K562 (cell line): ENCODE measurements at regions not wholly inside any gene's neighbourhood (a gene's known extent, or its start where the extent isn't known, plus 50 kb on each side); places are given as distances from the start of the nearest gene placed in this dataset.

Experiments used
- ATAC-seq: fragments of 200-7000 bp; cut with Tn5 transposase; 3 replicates; pipeline ENCODE4 v1.9.1; 2020; ENCODE audit warnings: moderate library complexity
- BruUV-seq: library from RNA; stranded (reverse); fragments of 400-500 nt; replicated peaks from 2 replicates; lab custom pipeline; 2021; lab: Mats Ljungman, UMichigan
- CTCF ChIA-PET: fragments of 300-600 bp; formaldehyde crosslinking; extraction: SDS; loops from one replicate; lab custom pipeline; 2021; ENCODE audit warnings: low intra/inter-chr PET ratio; lab: Yijun Ruan, JAX
- POLR2A ChIA-PET: fragments of 300-600, 350-650 bp; sonication (Branson Sonifier 250); formaldehyde crosslinking; extraction: SDS; loops from one replicate; lab custom pipeline; 2021; ENCODE audit warnings: antibody characterized with exemption, inconsistent platforms; lab: Yijun Ruan, JAX
- DNase-seq, 4 experiments: peaks; one replicate each; pipeline versions ENCODE4 v3.0.0 to v3.0.0-alpha.2; 2011 to 2018; ENCODE audit warnings: low spot score in 3 of 4, mixed read lengths in 3 of 4; ENCODE audit errors: extremely low read depth in 1 of 4
- FAIRE-seq: peaks from 2 replicates; lab custom pipeline; 2011; peaks lifted over from hg19 to GRCh38; lab: Jason Lieb, UNC
- H2AFZ ChIP-seq: 2 replicates; pipeline ENCODE4 v1.6.0; 2011; ENCODE audit warnings: low read depth, low read length, control low read depth, inconsistent platforms
- H3K27ac ChIP-seq: fragments of 200-600 bp; 3 replicates; pipeline ENCODE4 v1.8.0; 2011; ENCODE audit warnings: low read depth, mild to moderate bottlenecking, control low read depth, inconsistent platforms, low read length, moderate library complexity, mixed read lengths; ENCODE audit errors: extremely low read depth
- H3K27me3 ChIP-seq, 2 experiments: fragments of 300-600 bp in 1 of 2; 2 replicates in 1 of 2; 3 replicates in 1 of 2; pipeline versions ENCODE4 v1.6.0 to v1.8.0; 2011; ENCODE audit warnings: inconsistent platforms in 2 of 2, low read length in 2 of 2, mild to moderate bottlenecking in 1 of 2, mixed read lengths in 1 of 2, moderate library complexity in 1 of 2; ENCODE audit not compliant: control insufficient read depth in 2 of 2, insufficient read depth in 2 of 2
- H3K36me3 ChIP-seq: fragments of 300-600 bp; 3 replicates; pipeline ENCODE4 v1.8.0; 2011; ENCODE audit warnings: mild to moderate bottlenecking, low read length, inconsistent platforms; ENCODE audit not compliant: control insufficient read depth, insufficient read depth
- H3K4me1 ChIP-seq, 2 experiments: fragments of 200-600 bp in 1 of 2; replicated peaks in 1 of 2; 2 replicates in 1 of 2; 3 replicates in 1 of 2; pipeline versions ENCODE4 v1.5.1 to v1.8.0; 2011; ENCODE audit warnings: inconsistent platforms in 2 of 2, low read length in 2 of 2, mild to moderate bottlenecking in 1 of 2, mixed read lengths in 1 of 2, moderate library complexity in 1 of 2; ENCODE audit not compliant: control insufficient read depth in 2 of 2, insufficient read depth in 2 of 2
- H3K4me2 ChIP-seq: 2 replicates; pipeline ENCODE4 v1.6.1; 2011; ENCODE audit warnings: low read length, control low read depth, inconsistent platforms, mixed read lengths; ENCODE audit not compliant: insufficient read depth
- H3K4me3 ChIP-seq: fragments of 200-600 bp; sonication (generic), shearing (Covaris generic); 2 replicates; pipeline ENCODE4 v1.5.1; 2016; ENCODE audit warnings: control low read depth, inconsistent platforms
- H3K79me2 ChIP-seq: fragments of 200-600 bp; 3 replicates; pipeline ENCODE4 v1.8.0; 2011; ENCODE audit warnings: low read length, inconsistent platforms; ENCODE audit not compliant: control insufficient read depth, insufficient read depth
- H3K9ac ChIP-seq, 2 experiments: 2 replicates each; pipeline versions ENCODE4 v1.6.0 to v1.6.1; 2011; ENCODE audit warnings: low read depth in 2 of 2, low read length in 2 of 2, control low read depth in 1 of 2, inconsistent platforms in 1 of 2, mild to moderate bottlenecking in 1 of 2, mixed read lengths in 1 of 2; ENCODE audit not compliant: insufficient read depth in 1 of 2
- H3K9me1 ChIP-seq: one replicate; pipeline ENCODE4 v1.6.0; 2011; ENCODE audit warnings: inconsistent platforms, mild to moderate bottlenecking, low read length, moderate library complexity; ENCODE audit not compliant: control insufficient read depth, insufficient read depth
- H3K9me3 ChIP-seq: replicated peaks from 2 replicates; pipeline ENCODE4 v1.5.1; 2011; ENCODE audit warnings: low read depth, low read length, inconsistent platforms; ENCODE audit not compliant: control insufficient read depth, insufficient read depth
- H4K20me1 ChIP-seq: replicated peaks from 2 replicates; pipeline ENCODE4 v1.6.1; 2011; ENCODE audit warnings: low read length, inconsistent platforms, mixed read lengths; ENCODE audit not compliant: control insufficient read depth, insufficient read depth
- HINFP ChIP-seq: fragments of 450-650 bp; conservative IDR thresholded peaks from 2 replicates; pipeline ENCODE4 v1.6.1; 2016; ENCODE audit warnings: missing genetic modification characterization, low read depth, mild to moderate bottlenecking, control low read depth, missing compliant biosample characterization
- HOMEZ ChIP-seq: fragments of 250-450 bp; sonication (Bioruptor Pico); IDR thresholded peaks from 2 replicates; pipeline ENCODE4 v1.4.0; 2020; ENCODE audit warnings: mild to moderate bottlenecking, moderate library complexity
- JUNB ChIP-seq: fragments of 450-650 bp; formaldehyde crosslinking; conservative IDR thresholded peaks from 2 replicates; pipeline ENCODE4 v1.4.0; 2020; ENCODE audit warnings: mild to moderate bottlenecking
- MEF2A ChIP-seq: IDR thresholded peaks from 2 replicates; pipeline ENCODE4 v1.6.1; 2011; ENCODE audit warnings: low read depth, mild to moderate bottlenecking, low read length, moderate library complexity; ENCODE audit not compliant: control insufficient read depth
- PRMT5 ChIP-seq: sonication (generic); formaldehyde crosslinking; IDR thresholded peaks from 2 replicates; pipeline ENCODE4 v1.5.0; 2020; ENCODE audit warnings: missing genetic modification reagents
- WGBS: fragments of 100-300 bp; shearing (Covaris generic); methylation state at CpG from one replicate; pipeline ENCODE4 v1.1.6; 2016; ENCODE audit warnings: low coverage, mixed read lengths; ENCODE audit not compliant: insufficient coverage; ENCODE audit errors: missing lambda C conversion rate; 5-methylcytosine and 5-hydroxymethylcytosine counted together
- in situ Hi-C: fragments of 300-500 bp; cut with MboI; formaldehyde crosslinking; loops from 4 replicates; pipeline ENCODE4 v1.15.0; 2018; ENCODE audit warnings: inconsistent platforms, mixed read lengths
- intact Hi-C: fragments of 100-400 bp; cut with micrococcal nuclease; formaldehyde crosslinking; loops from 2 replicates; pipeline ENCODE4 v1.14.2; 2022

GRCh38 chr1:81155131-81155530 is 645.6 kb upstream of the ADGRL2 start:
- FAIRE-seq (no peak), ATAC-seq (no peak), DNase-seq (no peak)
- CTCF ChIA-PET = no interaction called here
- H3K27ac ChIP-seq = no peak overlapping the region
- H3K9me1 ChIP-seq = no peaks in the 10 kb centered on the region
- in situ Hi-C loops = no loop called here
- no peaks in the 10 kb centered on the region for H3K9me3 ChIP-seq
- H2AFZ ChIP-seq = no peak overlapping the region
- no peak overlapping the region for H3K4me3 ChIP-seq
- H3K9ac ChIP-seq = no peak overlapping the region
- no peak overlapping the region for H3K4me2 ChIP-seq
- TF ChIP-seq PRMT5 (CRISPR knock-in tag) (no peak), HOMEZ (CRISPR knock-in tag) (no peak), JUNB (CRISPR knock-in tag) (no peak), MEF2A (no peak), HINFP (no peak)
- TF ChIP-seq, all 486 proteins: peak for 0
- BruUV-seq = no TSS peak
- POLR2A ChIA-PET = no interaction called here
- intact Hi-C loops = no loop called here
- Histone ChIP-seq H4K20me1 (no peaks in the 10 kb centered on the region), H3K79me2 (no peaks in the 10 kb centered on the region), H3K27me3 (no peaks in the 10 kb centered on the region), H3K36me3 (no peaks in the 10 kb centered on the region), H3K4me1 (no peaks in the 10 kb centered on the region)
- 0% methylated on average over 1 of the region's 1 CpG for WGBS
